Activated T-helper 1 cell treated with anti-CD3 and anti-CD28 coated beads, Interleukin-2, amount 50 U/mL, for 16 hours (primary cell): ENCODE measurements at regions not wholly inside any gene's neighbourhood (a gene's known extent, or its start where the extent isn't known, plus 50 kb on each side); places are given as distances from the start of the nearest gene placed in this dataset.

Experiments
- DNase-seq, 2 donors: peaks; one replicate each; pipeline ENCODE4 v3.0.0-alpha.2; 2020; ENCODE audit warnings: low read depth in 1 of 2, low spot score in 1 of 2

DNA sequence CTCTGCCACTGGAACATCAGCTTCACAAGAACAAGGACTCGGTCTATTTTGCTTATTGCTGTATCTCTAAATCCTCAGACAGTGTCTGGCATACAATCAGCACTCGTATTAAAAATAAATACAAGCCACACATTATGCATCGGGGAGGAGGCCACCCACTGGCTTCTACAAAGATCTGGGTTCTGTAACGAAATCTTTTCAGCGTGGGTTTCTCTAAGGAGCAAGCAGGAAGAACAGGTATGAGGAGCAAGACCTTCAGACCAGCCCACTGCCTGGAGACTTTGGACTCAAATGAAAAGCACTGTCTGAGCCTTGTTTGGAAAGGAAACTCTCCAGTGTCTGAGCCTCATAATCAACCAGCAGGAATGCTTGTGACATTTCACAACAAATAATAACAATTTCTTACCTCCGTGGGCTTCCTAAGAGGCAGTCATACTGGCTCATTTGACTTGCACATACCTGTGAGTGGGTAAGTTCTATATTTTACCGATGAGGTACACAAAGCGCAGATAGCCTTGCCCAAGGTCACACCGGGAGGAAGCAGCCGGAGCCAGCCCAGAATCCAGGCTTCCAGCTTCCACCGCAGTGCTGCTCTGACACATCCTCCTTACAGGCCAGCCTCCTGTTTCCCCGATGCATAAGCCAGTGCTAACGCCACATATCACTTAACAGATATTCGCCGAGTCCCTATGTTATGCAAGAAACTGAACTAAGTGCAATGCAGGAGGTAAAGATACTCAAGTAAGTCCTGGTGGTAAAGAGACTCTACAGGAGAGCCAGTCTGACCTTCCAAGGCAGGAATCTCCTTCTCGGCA, 118.6 kb upstream of the TNRC6C start:
- DNase-seq: no peak

DNA sequence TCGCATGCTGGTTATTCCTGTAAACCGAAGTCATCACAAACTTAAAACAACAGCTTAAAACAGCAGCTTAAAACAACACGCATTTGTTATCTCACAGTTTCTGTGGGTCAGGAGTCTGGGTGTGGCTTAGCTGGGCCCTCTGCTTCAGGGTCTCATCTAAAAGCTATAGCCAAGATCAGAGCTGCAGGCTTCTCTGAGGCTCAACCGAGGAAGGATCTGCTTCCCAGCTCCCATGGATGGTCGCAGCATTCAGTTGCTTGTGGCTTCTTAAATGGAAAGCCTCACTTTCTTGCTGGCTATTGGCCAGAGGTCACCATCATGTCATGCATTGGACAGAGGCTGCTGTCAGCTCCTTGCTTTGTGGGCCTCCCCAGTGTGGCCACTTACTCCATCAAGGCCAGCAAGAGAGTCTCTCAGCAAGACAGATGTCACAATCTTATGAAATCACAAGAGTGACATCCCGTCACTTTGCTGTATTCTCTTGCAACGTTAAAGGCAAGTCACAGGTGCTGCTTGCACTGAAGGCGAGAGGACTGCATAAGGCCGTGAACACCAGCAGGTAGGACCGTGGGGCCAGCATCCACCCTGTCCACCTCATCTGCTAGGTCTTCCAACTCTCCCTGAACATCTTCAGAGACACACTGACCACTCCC, 117.9 kb upstream of the TNRC6C start:
- DNase-seq: no peak

DNA sequence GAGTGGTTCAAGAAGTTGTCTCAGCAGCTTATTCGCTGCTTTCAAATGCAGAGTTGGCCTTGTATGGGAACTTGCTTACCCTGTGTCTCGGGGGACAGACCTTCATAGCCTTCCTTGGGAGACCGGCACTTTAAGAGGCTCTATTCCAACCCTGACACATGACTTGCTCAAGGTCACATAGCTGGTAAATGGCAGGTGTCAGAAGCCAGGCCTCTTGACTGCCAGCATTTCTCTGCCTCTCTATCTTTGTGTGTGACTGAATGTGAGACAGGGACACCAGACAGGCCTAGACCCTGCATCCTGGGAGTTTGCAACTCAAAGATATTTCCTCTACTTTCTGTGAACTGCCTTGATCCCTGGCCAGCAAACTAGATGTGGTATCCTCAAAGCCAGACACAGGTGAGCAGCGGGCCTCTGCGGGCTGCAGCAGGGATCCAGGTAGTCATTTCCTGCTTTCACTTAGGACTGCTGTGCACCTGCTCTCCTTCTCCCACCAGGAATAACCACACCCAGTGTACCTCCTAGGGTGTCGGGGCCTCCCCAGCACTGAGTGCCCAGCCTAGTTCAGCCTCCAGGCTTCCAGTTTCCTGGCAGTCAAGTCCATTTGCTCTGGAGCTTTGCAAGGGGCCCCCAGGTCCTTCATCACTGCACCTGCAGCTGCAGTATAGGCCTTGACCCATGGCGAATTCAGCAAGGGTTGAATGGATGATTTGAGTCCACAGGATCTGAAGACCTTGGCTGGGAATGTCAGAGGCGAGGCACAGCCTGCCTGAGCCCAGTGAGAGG, 116.6 kb upstream of the TNRC6C start:
- no peak for DNase-seq

DNA sequence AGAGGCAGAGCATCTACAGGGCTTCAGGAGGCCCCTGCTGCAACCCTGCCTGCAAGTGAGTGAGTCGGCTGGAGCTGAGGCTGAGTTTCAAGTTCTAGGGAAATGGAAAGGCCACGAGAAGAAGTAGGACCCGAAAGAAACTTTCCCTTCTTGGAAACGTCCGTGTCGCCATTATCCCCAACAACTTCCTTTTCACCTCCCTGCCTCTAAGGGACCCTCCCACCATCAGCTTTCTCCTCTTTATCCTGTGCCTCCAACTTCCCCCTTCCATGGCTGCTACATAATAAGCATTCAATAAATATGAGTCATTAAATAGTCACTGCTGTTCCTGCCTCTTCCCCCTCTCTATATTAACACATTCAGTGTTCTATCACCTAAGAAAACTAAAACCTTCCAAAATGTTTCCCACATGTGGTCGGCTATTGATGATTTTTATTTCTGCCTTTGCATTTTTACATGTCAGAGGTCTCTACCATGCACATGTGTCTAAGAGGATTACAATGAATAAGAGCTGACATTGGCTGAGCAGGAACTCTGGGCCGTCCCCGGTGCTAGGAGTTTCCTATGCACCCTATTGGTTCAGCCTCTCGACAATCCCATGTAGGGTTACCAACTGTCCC, 115.9 kb upstream of the TNRC6C start:
- DNase-seq: no peak

DNA sequence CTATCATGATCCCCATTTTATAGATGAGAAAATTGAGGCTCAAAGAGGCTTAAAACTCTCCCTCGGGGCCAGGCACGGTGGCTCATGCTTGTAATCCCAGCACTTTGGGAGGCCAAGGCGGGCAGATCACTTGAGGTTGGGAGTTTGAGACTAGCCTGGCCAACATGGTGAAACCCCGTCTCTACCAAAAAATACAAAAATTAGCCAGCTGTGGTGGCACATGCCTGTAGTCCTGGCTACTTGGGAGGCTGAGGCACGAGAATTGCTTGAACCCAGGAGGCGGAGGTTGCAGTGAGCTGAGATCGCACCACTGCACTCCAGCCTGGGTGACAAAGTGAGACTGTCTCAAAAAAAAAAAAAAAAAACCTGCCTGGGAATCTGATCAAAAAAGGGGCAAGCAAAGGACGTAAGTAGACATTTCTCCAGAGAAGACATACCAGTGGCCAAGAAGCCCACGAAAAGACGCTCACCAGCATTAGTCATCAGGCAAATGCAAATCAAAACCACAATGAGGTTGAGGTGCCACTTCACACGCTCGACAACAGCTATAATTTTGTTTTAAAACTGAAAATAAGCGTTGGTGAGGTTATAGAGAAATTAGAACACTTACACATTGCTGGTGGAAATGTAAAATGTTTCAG, 115.1 kb upstream of the TNRC6C start:
- DNase-seq: peak; percentile 37 to 57

DNA sequence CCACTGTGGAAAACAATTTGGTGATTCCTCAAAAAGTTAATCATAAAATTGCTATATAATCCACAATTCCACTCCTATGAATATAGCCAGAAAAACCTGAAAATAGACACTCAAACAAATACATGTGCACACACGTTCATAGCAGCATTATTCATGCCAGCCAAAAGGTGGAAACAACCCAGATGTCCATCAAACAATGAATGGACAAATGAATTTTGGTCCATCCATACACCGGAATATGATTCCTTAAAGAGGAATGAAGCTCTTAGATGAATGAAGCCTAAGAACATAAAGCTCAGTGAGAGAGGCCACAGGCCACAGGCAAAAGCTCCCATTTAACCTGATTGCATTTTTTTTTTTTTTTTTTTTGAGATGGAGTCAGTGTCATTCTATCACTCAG, 114.6 kb upstream of the TNRC6C start:
- no peak for DNase-seq

DNA sequence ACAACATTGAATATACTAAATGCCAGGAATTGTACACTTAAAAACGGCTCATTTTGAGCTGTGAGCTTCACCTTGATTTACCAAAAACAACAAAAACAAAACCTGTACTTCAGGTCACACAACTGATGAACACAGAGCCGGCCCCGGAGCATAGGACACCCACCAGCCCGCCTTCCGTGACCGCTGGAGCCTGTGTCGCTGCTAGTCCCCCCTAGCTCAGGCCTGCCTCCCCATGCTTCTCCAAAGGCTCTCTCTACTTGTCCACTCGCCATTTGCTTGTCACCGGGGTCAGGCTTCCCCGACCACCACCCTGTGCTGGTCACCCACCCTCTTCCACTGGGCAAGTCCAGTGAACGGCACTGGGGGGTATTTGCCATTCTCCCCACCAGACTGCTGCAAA, 113.8 kb upstream of the TNRC6C start:
- no peak for DNase-seq

DNA sequence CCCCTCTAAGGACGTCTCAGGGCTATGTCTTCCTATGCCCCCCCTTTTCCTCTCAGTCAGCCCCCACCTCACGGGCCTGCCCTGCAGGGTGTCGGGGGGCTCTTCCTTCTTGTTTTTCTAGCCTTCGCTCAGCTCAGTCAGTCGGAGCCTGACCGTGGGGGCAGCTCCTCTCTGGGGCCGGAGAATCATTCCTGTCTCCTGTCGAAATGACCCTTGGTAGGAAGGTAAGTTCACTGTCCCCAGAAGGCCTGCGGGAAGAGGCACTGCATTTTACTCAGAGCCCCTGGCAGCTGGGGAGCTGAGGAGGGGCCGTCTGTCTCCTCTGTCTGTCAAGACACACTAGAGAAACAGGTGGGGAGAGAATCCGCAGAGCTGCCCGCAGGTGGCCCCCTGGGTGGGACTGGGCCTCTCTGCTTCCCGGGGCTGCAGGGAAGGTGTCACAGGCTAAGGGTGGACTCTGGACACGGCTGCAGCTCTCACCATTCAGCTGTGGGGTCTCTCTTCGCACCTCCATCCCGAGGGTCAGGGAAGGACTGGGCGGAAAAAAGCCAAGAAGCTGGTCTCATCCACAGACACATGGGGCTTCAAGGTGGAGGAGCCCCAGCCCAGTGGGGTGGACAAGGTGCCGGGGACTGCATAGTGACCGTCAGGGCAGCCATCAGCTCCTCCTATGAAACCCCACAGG, 112.8 kb upstream of the TNRC6C start:
- DNase-seq: no peak

DNA sequence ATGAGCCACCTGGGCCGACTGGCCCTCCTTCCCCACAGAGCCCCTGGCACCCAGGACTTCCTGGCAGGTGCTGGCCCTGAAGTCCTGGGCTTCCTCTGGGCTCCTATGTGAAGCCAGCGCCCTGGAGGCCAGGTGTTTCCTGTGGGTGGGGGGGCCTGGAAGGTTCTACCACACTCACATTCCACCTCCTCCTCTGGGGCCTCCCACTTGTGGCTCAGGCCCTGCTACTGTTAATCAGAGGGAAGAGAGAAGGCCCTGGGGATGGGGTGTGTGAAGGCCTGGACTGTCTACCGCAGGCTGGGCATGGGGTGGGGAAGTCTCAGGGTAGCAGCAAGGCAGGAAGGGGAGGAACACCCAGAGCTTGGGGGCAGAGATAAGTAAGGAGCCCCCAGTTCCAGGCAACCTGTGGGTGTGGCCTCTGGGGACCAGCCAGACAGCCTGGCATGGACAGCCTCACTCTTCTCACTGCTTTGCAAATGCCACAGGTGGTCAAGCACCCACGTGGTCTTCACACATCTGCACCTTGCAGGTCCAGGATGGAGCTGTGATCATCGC, 111.9 kb upstream of the TNRC6C start:
- no peak for DNase-seq

DNA sequence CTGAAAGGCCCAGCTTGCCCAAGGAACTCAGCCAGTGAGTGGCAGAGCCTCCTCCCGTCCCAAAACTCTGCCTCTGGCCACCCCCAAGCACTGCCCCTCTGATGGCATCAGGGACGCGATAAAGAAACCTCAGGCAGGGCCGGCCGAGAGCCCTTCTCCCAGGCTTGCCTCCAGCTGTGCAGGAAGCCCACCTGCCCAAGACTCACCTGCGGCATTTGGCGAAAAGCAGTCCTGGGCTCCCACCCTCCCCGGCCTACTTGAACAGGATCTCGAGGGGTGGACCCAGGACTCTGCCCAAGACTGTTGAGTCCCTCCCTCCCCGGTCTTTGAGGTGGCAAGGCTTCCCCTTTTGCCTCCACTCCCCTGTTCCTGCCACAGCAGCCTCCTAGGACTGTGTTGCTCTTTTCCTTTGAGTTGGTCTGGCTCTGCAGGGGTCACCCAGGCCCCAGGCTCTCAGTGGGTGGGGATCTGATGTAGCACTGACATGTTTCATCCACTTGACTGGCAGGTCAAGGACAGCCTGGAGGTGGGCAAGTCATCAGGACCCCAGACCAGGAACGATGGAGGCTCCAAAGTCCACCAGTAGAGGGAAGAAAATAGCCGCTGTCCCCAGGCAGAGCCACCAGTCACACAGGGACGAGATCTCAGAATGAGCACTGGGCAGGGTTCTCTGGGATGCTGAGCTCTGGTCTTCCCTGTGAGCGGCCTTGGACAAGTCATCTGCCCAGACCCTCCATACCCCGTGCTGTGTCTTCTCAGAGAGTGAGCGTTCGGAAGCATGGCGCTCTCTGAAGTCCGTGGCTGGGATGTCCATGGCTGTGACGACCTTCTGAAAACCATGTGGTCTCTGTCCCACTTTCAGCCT, 111.0 kb upstream of the TNRC6C start:
- no peak for DNase-seq

DNA sequence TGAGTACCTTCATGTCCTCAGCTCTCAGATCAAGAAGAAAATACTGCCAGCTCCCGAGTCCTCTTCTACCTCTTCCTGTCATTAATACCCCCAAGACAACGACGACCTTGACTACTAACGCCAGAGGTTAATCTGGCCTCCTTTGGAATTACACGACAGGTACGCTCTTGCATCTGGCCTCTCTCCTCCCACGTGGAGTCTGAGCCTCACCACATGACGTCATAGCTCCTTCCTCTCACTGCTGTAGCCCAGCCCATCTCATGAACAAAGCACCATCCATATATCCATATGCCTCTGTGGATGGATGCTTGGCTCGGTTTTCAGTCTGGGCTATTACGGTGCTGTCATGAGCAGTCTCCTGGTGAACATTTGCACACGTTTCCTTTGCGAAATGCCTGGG, 110.2 kb upstream of the TNRC6C start:
- no peak for DNase-seq

DNA sequence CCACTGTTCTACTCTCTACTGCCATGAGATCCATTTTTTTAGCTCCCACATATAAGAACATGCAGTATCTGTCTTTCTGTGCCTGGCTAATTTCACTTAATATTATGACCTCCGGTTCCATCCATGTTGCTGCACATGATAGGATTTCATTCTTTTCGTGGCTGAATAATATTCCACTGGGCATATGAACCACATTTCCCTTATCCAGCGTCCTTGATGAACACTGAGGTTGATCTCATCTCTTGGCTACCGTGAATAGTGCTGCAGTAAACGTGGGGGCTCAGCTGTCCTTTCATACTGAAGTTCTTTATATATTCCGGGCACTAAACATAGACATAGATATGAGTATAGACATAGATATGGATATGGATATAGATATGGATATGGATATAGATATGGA, 109.3 kb upstream of the TNRC6C start:
- DNase-seq: no peak

DNA sequence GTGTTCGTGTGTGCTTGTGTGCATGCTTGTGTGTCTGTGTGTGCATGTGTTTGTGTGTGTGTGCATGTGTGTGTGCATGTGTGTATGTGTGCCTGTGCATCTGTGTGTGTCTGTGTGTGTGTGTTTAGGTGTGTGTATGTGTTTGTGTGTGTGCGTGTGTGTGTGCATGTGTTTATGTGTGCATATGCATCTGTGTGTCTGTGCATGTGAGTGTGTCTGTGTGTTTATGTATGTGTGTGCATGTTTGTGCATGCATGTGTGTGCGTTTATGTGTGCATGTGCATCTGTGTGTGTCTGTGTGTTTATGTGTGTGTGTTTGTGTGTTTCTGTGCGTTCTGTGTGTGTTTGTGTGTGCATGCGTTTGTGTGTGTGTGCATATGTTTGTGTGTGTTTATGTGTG, 106.6 kb upstream of the TNRC6C start:
- no peak for DNase-seq

DNA sequence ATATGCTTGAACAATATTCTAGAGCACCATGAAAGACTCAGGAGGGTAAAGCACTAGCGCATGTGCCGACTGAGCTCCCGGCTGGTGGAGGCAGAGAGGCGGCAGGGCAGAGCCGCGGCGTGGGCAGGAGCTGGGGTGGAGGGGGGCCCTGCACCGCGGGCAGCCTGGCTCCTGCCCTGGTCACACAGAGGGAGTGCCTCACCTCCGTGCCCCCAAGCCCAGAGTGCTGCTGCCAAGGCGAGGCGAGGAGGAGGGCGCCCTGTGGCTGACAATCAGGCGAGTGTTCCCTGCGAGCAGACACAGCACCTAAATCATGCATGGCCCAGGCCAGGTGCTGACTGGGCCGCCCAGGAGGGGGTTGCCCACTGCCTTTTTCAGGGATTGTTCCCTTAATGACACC, 105.8 kb upstream of the TNRC6C start:
- DNase-seq: no peak

DNA sequence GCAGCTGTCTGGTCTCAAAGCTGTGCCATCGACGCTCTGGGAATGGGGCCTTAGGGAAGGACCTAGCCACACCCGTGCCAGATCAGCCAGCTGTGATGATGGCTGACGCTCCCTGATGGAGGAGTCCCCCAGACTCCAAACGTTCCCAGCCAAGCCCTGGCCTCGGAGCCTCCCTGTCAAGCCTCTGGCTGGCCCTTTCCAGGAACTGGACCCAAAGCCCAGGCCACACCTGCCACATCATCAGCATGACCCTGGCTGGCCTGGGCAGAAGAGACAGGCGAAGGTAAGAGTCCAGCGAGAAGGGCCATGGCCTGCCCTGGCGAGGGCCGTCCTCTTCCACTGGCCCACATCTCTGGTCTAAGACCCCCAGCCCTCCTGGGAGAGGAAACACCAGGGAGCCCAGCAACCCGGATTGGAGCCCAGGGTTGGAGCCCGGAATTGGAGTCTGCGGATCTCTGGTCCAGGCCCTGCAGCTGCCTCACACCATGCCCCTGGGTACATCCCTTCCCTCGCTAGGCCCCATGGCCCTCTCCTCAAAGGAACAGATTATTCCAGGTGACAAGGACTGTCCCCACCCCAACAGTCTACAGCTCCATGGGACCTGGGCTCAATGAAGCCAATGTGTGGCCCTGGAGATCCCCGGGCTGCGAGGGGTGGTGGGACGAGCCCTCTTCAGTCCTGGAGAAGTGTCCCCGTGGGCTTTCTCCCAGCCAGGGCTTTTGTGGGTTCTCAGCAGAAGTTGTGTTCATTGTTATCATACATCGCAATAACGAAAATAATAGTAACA, 105.1 kb upstream of the TNRC6C start:
- DNase-seq: no peak

DNA sequence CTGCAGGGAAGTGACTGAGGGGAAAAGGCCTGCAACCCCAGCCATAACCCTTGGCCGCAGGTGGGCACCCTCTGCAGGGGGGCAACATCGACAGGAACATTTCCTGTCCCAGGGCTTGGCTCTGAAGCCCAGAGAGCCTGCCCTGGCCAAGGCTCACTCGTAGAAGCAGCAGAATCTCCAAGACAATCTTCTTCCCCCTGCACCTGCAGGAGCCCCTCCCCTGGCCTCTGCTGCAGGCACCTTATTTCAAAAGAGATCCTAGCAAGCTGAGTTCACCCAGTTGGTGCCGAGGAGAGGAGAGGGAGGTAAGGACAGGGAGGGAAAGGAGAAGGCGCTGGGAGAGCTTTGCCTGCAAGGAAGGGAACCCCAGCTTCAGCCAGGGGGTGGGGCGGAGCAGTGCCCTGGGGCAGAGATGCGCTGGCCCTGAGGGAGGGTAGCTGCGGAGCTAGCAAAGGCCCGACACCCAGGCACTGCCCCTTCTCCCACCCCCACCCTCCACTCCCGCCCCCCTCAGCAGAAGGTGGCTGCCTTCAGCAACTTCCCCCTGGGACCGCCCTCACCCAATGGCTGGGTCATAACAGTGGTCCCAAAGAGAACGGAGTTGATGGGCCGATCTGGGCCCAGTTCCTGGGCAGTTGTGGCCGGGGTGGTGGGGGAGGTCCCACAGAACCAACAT, 104.3 kb upstream of the TNRC6C start:
- no peak for DNase-seq

DNA sequence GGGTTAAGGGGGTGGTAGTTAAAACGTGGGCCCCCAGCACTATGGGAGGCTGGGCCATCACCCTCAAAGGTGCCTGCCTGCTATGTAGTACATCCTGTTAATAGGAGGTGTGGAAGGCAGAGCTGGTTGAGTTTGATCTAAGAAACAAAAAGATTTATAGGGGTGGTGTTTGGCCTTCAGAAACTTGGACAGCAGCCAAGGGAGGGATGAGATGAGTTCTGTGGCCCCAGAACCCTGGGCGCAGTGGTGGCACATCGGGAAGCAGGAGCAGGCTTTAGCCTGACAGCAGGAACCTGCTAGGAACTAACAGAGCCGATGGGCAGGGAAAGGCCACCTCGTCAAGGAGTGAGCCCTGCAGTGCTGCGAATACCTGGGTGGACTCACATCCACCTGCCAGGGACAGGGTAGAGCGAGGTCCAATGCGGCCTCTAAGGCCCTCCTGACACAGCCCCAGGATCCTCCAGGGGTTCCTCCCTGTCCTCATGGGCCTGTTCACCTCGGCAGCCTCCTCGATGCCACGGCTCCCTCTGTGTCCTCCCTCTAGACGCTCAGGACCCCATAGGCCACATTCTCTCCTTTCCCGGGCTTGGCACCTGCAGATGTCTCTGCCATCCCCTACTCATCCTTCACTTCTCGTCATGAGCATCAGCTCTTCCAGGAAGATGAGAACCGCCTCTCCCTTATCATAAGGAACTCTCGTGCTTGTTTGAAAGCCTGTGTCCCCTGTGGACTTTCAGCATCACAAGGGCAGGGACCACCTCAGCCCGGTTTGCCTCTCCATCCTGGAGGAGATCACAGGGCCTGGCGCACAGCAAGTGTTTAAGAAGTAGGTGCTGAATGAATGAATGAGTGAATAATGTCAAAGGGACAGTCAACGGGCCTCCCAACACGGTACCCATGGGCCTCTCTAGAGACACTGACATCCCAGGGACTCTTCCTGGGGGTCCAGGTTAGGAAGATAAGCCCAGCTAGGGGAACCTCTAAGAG, 103.5 kb upstream of the TNRC6C start:
- no peak for DNase-seq
